GM12878 (cell line): ENCODE measurements at regions not wholly inside any gene's neighbourhood (a gene's known extent, or its start where the extent isn't known, plus 50 kb on each side); places are given as distances from the start of the nearest gene placed in this dataset.

Experiments
- ATAC-seq: fragments of 200-7000 bp; cut with Tn5 transposase; 3 replicates; pipeline ENCODE4 v1.9.1; 2020; ENCODE audit warnings: mild to moderate bottlenecking, moderate library complexity
- BruUV-seq: library from RNA; stranded (reverse); fragments of 400-500 nt; replicated peaks from 2 replicates; lab custom pipeline; 2021; lab: Mats Ljungman, UMichigan
- CTCF ChIA-PET: fragments of 300-600 bp; sonication (Branson Sonifier 250); formaldehyde crosslinking; extraction: SDS; loops from one replicate; lab custom pipeline; 2021; ENCODE audit warnings: inconsistent platforms; lab: Yijun Ruan, JAX
- POLR2A ChIA-PET: fragments of 350-600 bp; formaldehyde crosslinking; extraction: SDS; loops from one replicate; lab custom pipeline; 2021; ENCODE audit warnings: inconsistent platforms; lab: Charles Lee
- RAD21 ChIA-PET: fragments of 300-600 bp; sonication (Branson Sonifier 250); formaldehyde crosslinking; loops from one replicate; lab custom pipeline; 2023; ENCODE audit warnings: antibody characterized with exemption; ENCODE audit not compliant: unreplicated experiment; lab: Charles Lee
- SMC1A ChIA-PET: fragments of 300-600 bp; sonication (Branson Sonifier 250); formaldehyde crosslinking; loops from one replicate; lab custom pipeline; 2023; ENCODE audit not compliant: unreplicated experiment, uncharacterized antibody; lab: Charles Lee
- DNase-seq: peaks from one replicate; pipeline ENCODE4 v3.0.0-alpha.2; 2011; ENCODE audit warnings: low read depth, low spot score
- FAIRE-seq: peaks from 3 replicates; lab custom pipeline; 2011; peaks lifted over from hg19 to GRCh38; lab: Jason Lieb, UNC
- H2AFZ ChIP-seq: 2 replicates; pipeline ENCODE4 v1.6.0; 2011; ENCODE audit warnings: low read depth, low read length, control low read depth; ENCODE audit not compliant: control insufficient read depth
- H3K27ac ChIP-seq: 2 replicates; pipeline ENCODE4 v1.5.1; 2011; ENCODE audit warnings: control low read depth; ENCODE audit not compliant: control insufficient read depth, insufficient read depth
- H3K27me3 ChIP-seq, 2 experiments: replicated peaks in 1 of 2; 2 replicates each; pipeline versions ENCODE4 v1.6.0 to v1.6.1; 2011; ENCODE audit warnings: low read length in 1 of 2; ENCODE audit not compliant: control insufficient read depth in 2 of 2, insufficient read depth in 2 of 2
- H3K36me3 ChIP-seq, 2 experiments: 2 replicates each; pipeline ENCODE4 v1.5.1; 2011; ENCODE audit warnings: low read length in 1 of 2; ENCODE audit not compliant: control insufficient read depth in 2 of 2, insufficient read depth in 2 of 2
- H3K4me1 ChIP-seq: 2 replicates; pipeline ENCODE4 v1.6.1; 2011; ENCODE audit warnings: mild to moderate bottlenecking, low read length, moderate library complexity, mixed read lengths; ENCODE audit not compliant: control insufficient read depth, insufficient read depth
- H3K4me2 ChIP-seq: 2 replicates; pipeline ENCODE4 v1.6.0; 2011; ENCODE audit warnings: control low read depth; ENCODE audit not compliant: control insufficient read depth, insufficient read depth
- H3K4me3 ChIP-seq: fragments of 200-600 bp; sonication (generic); 2 replicates; pipeline ENCODE4 v1.5.1; 2016
- H3K79me2 ChIP-seq: 2 replicates; pipeline ENCODE4 v1.6.0; 2011; ENCODE audit warnings: low read length; ENCODE audit not compliant: control insufficient read depth, insufficient read depth
- H3K9ac ChIP-seq: 2 replicates; pipeline ENCODE4 v1.8.0; 2011; ENCODE audit warnings: low read length, control low read depth, mixed read lengths; ENCODE audit not compliant: control insufficient read depth, insufficient read depth
- H3K9me3 ChIP-seq: replicated peaks from 3 replicates; pipeline ENCODE4 v1.5.1; 2011; ENCODE audit warnings: mild to moderate bottlenecking, low read length; ENCODE audit not compliant: control insufficient read depth, insufficient read depth
- H4K20me1 ChIP-seq: 2 replicates; pipeline ENCODE4 v1.6.0; 2011; ENCODE audit not compliant: control insufficient read depth, insufficient read depth
- ASH2L ChIP-seq: fragments of 300-600, 200-600 bp; sonication (generic); IDR thresholded peaks from 2 replicates; pipeline ENCODE4 v1.6.1; 2017; ENCODE audit warnings: low read depth, mild to moderate bottlenecking, borderline replicate concordance
- E2F8 ChIP-seq: fragments of 450-650 bp; IDR thresholded peaks from 2 replicates; pipeline ENCODE4 v1.6.1; 2018; ENCODE audit warnings: mild to moderate bottlenecking, low read depth, moderate library complexity; ENCODE audit not compliant: partially characterized antibody
- MTA3 ChIP-seq: IDR thresholded peaks from 2 replicates; pipeline ENCODE4 v1.6.1; 2012; ENCODE audit warnings: low read length, inconsistent platforms, borderline replicate concordance
- POU2F2 ChIP-seq: IDR thresholded peaks from 3 replicates; pipeline ENCODE4 v1.6.1; 2011; ENCODE audit warnings: low read depth, mild to moderate bottlenecking, low read length, borderline replicate concordance
- SIX5 ChIP-seq: IDR thresholded peaks from 2 replicates; pipeline ENCODE4 v1.6.1; 2011; ENCODE audit warnings: mild to moderate bottlenecking, low read depth, low read length, moderate library complexity; ENCODE audit not compliant: severe bottlenecking
- STAT3 ChIP-seq: IDR thresholded peaks from 2 replicates; pipeline ENCODE4 v1.6.1; 2011; ENCODE audit warnings: low read depth, low read length, improper control_type of control experiment
- TARDBP ChIP-seq: IDR thresholded peaks from 2 replicates; pipeline ENCODE4 v1.6.1; 2016; ENCODE audit warnings: borderline replicate concordance
- WRNIP1 ChIP-seq: IDR thresholded peaks from 2 replicates; pipeline ENCODE4 v1.6.1; 2011; ENCODE audit warnings: low read depth, low read length, improper control_type of control experiment, borderline replicate concordance
- ZBED1 ChIP-seq: IDR thresholded peaks from 2 replicates; pipeline ENCODE4 v1.6.1; 2016; ENCODE audit warnings: borderline replicate concordance
- ZNF274 ChIP-seq: IDR thresholded peaks from one replicate; pipeline ENCODE4 v1.8.0; 2011; ENCODE audit not compliant: insufficient read length, insufficient read depth
- WGBS: methylation state at CpG from one replicate; pipeline ENCODE4 v1.1.6; 2016; ENCODE audit warnings: low lambda C conversion rate; ENCODE audit not compliant: insufficient replicate concordance, insufficient coverage; ENCODE audit errors: missing lambda C conversion rate; 5-methylcytosine and 5-hydroxymethylcytosine counted together
- in situ Hi-C: fragments of 300-500 bp; cut with MboI; formaldehyde crosslinking; loops from 9 replicates; pipeline ENCODE4 v1.14.3; 2018; ENCODE audit warnings: mixed read lengths
- intact Hi-C: fragments of 100-400 bp; cut with micrococcal nuclease; formaldehyde crosslinking; loops from one replicate; pipeline ENCODE4 v1.14.2; 2022; ENCODE audit not compliant: unreplicated experiment
- TF ChIP-seq, protein P1 (sequence below): fragments of 450-650 bp; formaldehyde crosslinking; IDR thresholded peaks from 2 replicates; pipeline ENCODE4 v1.5.0; 2022; ENCODE audit warnings: mild to moderate bottlenecking, missing genetic modification characterization
- TF ChIP-seq, protein P2 (sequence below): IDR thresholded peaks from 2 replicates; pipeline ENCODE4 v1.6.1; 2012; ENCODE audit warnings: low read depth, low read length, improper control_type of control experiment
- TF ChIP-seq, protein P3 (sequence below): fragments of 450-650 bp; IDR thresholded peaks from 2 replicates; pipeline ENCODE4 v1.6.1; 2016; ENCODE audit warnings: mild to moderate bottlenecking

GRCh38 chr16:48029768-48030167 is 126.0 kb downstream of the ABCC12 start (continued):
- TF ChIP-seq E2F8 (no peak), ZNF274 (no peak), TARDBP (no peak), STAT3 (no peak), ASH2L (no peak)
- TF ChIP-seq, protein P1, sequence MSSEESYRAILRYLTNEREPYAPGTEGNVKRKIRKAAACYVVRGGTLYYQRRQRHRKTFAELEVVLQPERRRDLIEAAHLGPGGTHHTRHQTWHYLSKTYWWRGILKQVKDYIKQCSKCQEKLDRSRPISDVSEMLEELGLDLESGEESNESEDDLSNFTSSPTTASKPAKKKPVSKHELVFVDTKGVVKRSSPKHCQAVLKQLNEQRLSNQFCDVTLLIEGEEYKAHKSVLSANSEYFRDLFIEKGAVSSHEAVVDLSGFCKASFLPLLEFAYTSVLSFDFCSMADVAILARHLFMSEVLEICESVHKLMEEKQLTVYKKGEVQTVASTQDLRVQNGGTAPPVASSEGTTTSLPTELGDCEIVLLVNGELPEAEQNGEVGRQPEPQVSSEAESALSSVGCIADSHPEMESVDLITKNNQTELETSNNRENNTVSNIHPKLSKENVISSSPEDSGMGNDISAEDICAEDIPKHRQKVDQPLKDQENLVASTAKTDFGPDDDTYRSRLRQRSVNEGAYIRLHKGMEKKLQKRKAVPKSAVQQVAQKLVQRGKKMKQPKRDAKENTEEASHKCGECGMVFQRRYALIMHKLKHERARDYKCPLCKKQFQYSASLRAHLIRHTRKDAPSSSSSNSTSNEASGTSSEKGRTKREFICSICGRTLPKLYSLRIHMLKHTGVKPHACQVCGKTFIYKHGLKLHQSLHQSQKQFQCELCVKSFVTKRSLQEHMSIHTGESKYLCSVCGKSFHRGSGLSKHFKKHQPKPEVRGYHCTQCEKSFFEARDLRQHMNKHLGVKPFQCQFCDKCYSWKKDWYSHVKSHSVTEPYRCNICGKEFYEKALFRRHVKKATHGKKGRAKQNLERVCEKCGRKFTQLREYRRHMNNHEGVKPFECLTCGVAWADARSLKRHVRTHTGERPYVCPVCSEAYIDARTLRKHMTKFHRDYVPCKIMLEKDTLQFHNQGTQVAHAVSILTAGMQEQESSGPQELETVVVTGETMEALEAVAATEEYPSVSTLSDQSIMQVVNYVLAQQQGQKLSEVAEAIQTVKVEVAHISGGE (CRISPR knock-in tag): no peak

GRCh38 chr16:48025359-48025758 is 130.4 kb downstream of the ABCC12 start:
- H4K20me1 ChIP-seq: no peaks in the 10 kb centered on the region
- H3K27me3 ChIP-seq: no peaks in the 10 kb centered on the region
- intact Hi-C loops: no loop called here
- H3K79me2 ChIP-seq: no peaks in the 10 kb centered on the region
- BruUV-seq: no TSS peak
- DNase-seq: no peak
- H3K27ac ChIP-seq: no peak overlapping the region
- no peak overlapping the region for H3K4me2 ChIP-seq
- in situ Hi-C loops: no loop called here
- no peak overlapping the region for H2AFZ ChIP-seq
- no peak overlapping the region for H3K9ac ChIP-seq
- no peak for FAIRE-seq
- RAD21 ChIA-PET: interaction anchor here (1.2 to 1.3 kb wide), 2 partner anchors 87 to 95 kb away, joined by 3 to 5 read pairs; no protein-coding TSS in a partner anchor
- POLR2A ChIA-PET: no interaction called here
- no peaks in the 10 kb centered on the region for H3K36me3 ChIP-seq
- SMC1A ChIA-PET: interaction anchor here (0.9 to 1.3 kb wide), 2 partner anchors 12 to 881 kb away, joined by 3 read pairs; partner anchors contain the start of gene NETO2
- 8% methylated on average over 5 of the region's 5 CpGs for WGBS
- no peak for ATAC-seq
- H3K4me3 ChIP-seq: no peak overlapping the region
- no peaks in the 10 kb centered on the region for H3K4me1 ChIP-seq
- H3K9me3 ChIP-seq: no peaks in the 10 kb centered on the region
- CTCF ChIA-PET: interaction anchor here (0.6 to 1.2 kb wide), 3 partner anchors 30 to 287 kb away, joined by 3 to 5 read pairs (median 4); no protein-coding TSS in a partner anchor
- TF ChIP-seq POU2F2 (no peak), MTA3 (no peak), ZBED1 (no peak), SIX5 (no peak), WRNIP1 (no peak)
- TF ChIP-seq, protein P2, sequence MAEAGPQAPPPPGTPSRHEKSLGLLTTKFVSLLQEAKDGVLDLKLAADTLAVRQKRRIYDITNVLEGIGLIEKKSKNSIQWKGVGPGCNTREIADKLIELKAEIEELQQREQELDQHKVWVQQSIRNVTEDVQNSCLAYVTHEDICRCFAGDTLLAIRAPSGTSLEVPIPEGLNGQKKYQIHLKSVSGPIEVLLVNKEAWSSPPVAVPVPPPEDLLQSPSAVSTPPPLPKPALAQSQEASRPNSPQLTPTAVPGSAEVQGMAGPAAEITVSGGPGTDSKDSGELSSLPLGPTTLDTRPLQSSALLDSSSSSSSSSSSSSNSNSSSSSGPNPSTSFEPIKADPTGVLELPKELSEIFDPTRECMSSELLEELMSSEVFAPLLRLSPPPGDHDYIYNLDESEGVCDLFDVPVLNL: no peak
- TF ChIP-seq, protein P3, sequence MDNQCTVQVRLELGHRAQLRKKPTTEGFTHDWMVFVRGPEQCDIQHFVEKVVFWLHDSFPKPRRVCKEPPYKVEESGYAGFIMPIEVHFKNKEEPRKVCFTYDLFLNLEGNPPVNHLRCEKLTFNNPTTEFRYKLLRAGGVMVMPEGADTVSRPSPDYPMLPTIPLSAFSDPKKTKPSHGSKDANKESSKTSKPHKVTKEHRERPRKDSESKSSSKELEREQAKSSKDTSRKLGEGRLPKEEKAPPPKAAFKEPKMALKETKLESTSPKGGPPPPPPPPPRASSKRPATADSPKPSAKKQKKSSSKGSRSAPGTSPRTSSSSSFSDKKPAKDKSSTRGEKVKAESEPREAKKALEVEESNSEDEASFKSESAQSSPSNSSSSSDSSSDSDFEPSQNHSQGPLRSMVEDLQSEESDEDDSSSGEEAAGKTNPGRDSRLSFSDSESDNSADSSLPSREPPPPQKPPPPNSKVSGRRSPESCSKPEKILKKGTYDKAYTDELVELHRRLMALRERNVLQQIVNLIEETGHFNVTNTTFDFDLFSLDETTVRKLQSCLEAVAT: no peak
